Right renal pelvis (tissue), 4 donors: ENCODE measurements at regions not wholly inside any gene's neighbourhood (a gene's known extent, or its start where the extent isn't known, plus 50 kb on each side); places are given as distances from the start of the nearest gene placed in this dataset.

Experiments used
- DNase-seq, 4 donors: peaks; one replicate each; pipeline ENCODE4 v3.0.0-alpha.2; 2013; ENCODE audit warnings: low read depth in 4 of 4, low spot score in 3 of 4, missing footprints in 1 of 4

- no peak for DNase-seq
These were observed 476.4 kb upstream of the HS3ST1 start for GRCh38 chr4:11904846-11905739.

- no peak for DNase-seq
These were observed 475.4 kb upstream of the HS3ST1 start for GRCh38 chr4:11904117-11904535.

GRCh38 chr4:11901089-11901488, 472.4 kb upstream of the HS3ST1 start:
- DNase-seq, result no peak

GRCh38 chr4:11900359-11900758, 471.7 kb upstream of the HS3ST1 start:
- DNase-seq, result no peak

GRCh38 chr4:11898796-11899195, 470.1 kb upstream of the HS3ST1 start:
- DNase-seq, result no peak

- DNase-seq, result no peak
These were observed 467.1 kb upstream of the HS3ST1 start for GRCh38 chr4:11895766-11896165.

- DNase-seq, result no peak
These were observed 466.3 kb upstream of the HS3ST1 start for GRCh38 chr4:11894977-11895376.

GRCh38 chr4:11894221-11894620, 465.5 kb upstream of the HS3ST1 start:
- no peak for DNase-seq

GRCh38 chr4:11889099-11889498, 460.4 kb upstream of the HS3ST1 start:
- DNase-seq, result no peak

GRCh38 chr4:11881947-11882346, 453.3 kb upstream of the HS3ST1 start:
- no peak for DNase-seq

- DNase-seq, result no peak
These were observed 452.7 kb upstream of the HS3ST1 start for GRCh38 chr4:11881364-11881763.

- DNase-seq, result no peak
These were observed 449.5 kb upstream of the HS3ST1 start for GRCh38 chr4:11878241-11878640.

- no peak for DNase-seq
These were observed 447.4 kb upstream of the HS3ST1 start for GRCh38 chr4:11876104-11876503.

GRCh38 chr4:11869191-11869870, 440.6 kb upstream of the HS3ST1 start:
- no peak for DNase-seq

- DNase-seq, result no peak
These were observed 437.7 kb upstream of the HS3ST1 start for GRCh38 chr4:11866391-11866790.

- DNase-seq, result no peak
These were observed 432.3 kb upstream of the HS3ST1 start for GRCh38 chr4:11860996-11861395.

- DNase-seq, result no peak
These were observed 429.2 kb upstream of the HS3ST1 start for GRCh38 chr4:11857881-11858280.

GRCh38 chr4:11847167-11847566, 418.5 kb upstream of the HS3ST1 start:
- no peak for DNase-seq

GRCh38 chr4:11843927-11844326, 415.2 kb upstream of the HS3ST1 start:
- no peak for DNase-seq

GRCh38 chr4:11843340-11843739, 414.6 kb upstream of the HS3ST1 start:
- DNase-seq, result no peak

- no peak for DNase-seq
These were observed 414.0 kb upstream of the HS3ST1 start for GRCh38 chr4:11842620-11843263.

- no peak for DNase-seq
These were observed 411.2 kb upstream of the HS3ST1 start for GRCh38 chr4:11839889-11840288.
